22Rv1 (cell line): ENCODE measurements at regions not wholly inside any gene's neighbourhood (a gene's known extent, or its start where the extent isn't known, plus 50 kb on each side); places are given as distances from the start of the nearest gene placed in this dataset.

Experiments
- ZFX ChIP-seq: fragments of 450-650 bp; IDR thresholded peaks from 2 replicates; pipeline ENCODE4 v1.6.1; 2017; ENCODE audit warnings: antibody characterized with exemption, borderline replicate concordance
- TF ChIP-seq, protein P1 (sequence below): fragments of 450-650 bp; IDR thresholded peaks from 2 replicates; pipeline ENCODE4 v1.5.1; 2017; ENCODE audit warnings: mild to moderate bottlenecking

- TF ChIP-seq, protein P1, sequence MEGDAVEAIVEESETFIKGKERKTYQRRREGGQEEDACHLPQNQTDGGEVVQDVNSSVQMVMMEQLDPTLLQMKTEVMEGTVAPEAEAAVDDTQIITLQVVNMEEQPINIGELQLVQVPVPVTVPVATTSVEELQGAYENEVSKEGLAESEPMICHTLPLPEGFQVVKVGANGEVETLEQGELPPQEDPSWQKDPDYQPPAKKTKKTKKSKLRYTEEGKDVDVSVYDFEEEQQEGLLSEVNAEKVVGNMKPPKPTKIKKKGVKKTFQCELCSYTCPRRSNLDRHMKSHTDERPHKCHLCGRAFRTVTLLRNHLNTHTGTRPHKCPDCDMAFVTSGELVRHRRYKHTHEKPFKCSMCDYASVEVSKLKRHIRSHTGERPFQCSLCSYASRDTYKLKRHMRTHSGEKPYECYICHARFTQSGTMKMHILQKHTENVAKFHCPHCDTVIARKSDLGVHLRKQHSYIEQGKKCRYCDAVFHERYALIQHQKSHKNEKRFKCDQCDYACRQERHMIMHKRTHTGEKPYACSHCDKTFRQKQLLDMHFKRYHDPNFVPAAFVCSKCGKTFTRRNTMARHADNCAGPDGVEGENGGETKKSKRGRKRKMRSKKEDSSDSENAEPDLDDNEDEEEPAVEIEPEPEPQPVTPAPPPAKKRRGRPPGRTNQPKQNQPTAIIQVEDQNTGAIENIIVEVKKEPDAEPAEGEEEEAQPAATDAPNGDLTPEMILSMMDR, result no peak
- no peak for TF ChIP-seq ZFX
Measured at GRCh38 chr2:129906139-129906860, 73.2 kb upstream of the RAB6C start.
